Pancreas (tissue), 10 donors: ENCODE measurements at regions not wholly inside any gene's neighbourhood (a gene's known extent, or its start where the extent isn't known, plus 50 kb on each side); places are given as distances from the start of the nearest gene placed in this dataset.

Experiments
- ATAC-seq, 4 donors: fragments of 200-7000 bp; cut with Tn5 transposase; one replicate each; pipeline versions ENCODE4 v1.8.0 to v1.9.1; 2020; ENCODE audit warnings: mild to moderate bottlenecking in 4 of 4, moderate library complexity in 4 of 4
- DNase-seq, 6 donors: peaks; one replicate each; pipeline ENCODE4 v3.0.0-alpha.2; 2020
- FAIRE-seq: peaks from 2 replicates; lab custom pipeline; 2012; peaks lifted over from hg19 to GRCh38; lab: Jason Lieb, UNC
- H3K27ac ChIP-seq, 4 donors: fragments of 200-600 bp; sonication (generic); 1 replicate in 3 of 4; 2 replicates in 1 of 4; pipeline versions ENCODE4 v1.5.0 to v1.8.0; 2020
- H3K27me3 ChIP-seq, 4 donors: fragments of 200-600 bp; one replicate each; pipeline ENCODE4 v1.8.0; 2021
- H3K36me3 ChIP-seq, 3 donors: fragments of 200-600 bp; sonication (generic) in 1 of 3; one replicate each; pipeline versions ENCODE4 v1.5.0 to v1.8.0; 2020 to 2021
- H3K4me1 ChIP-seq, 3 donors: fragments of 200-600 bp; one replicate each; pipeline ENCODE4 v1.8.0; 2021
- H3K4me3 ChIP-seq, 4 donors: fragments of 200-600 bp; sonication (generic) in 2 of 4; one replicate each; pipeline versions ENCODE4 v1.5.0 to v1.8.0; 2020 to 2021
- H3K9me3 ChIP-seq, 4 donors: fragments of 200-600 bp; one replicate each; pipeline ENCODE4 v1.8.0; 2021
- WGBS, 2 donors: extraction: QIAGEN DNeasy Blood & Tissue Kit; methylation state at CpG; one replicate each; pipeline ENCODE4 v1.1.7; 2013; 5-methylcytosine and 5-hydroxymethylcytosine counted together
- intact Hi-C, 3 donors: fragments of 100-400 bp; cut with DNase I; formaldehyde crosslinking; loops; one replicate each; pipeline versions ENCODE4 v1.11.1 to v1.14.2; 2022
- TF ChIP-seq, protein P1 (sequence below), 4 donors: fragments of 200-600 bp; sonication (generic) in 3 of 4; IDR thresholded peaks; one replicate each; pipeline versions ENCODE4 v1.5.0 to v1.8.0; 2021; ENCODE audit warnings: antibody characterized with exemption in 4 of 4
- donor health status: healthy with polysubstance abuse.
- donor health status: DM: no; HTN: no; CAD: no; lungs with moderate emphysema.
- donor health status: DM: no; HTN: no; CAD: no.
- donor health status: control.
- donor health status: control.
- donor health status: Bipolar disorder and iron deficiency.
- donor health status: DM: yes; HTN: yes; CAD: no.
- donor health status: DM: no; HTN: no; CAD: no.
- donor health status: DM: no; HTN: no; CAD: no.
- donor health status: DM: yes; HTN: yes; CAD: no.

DNA sequence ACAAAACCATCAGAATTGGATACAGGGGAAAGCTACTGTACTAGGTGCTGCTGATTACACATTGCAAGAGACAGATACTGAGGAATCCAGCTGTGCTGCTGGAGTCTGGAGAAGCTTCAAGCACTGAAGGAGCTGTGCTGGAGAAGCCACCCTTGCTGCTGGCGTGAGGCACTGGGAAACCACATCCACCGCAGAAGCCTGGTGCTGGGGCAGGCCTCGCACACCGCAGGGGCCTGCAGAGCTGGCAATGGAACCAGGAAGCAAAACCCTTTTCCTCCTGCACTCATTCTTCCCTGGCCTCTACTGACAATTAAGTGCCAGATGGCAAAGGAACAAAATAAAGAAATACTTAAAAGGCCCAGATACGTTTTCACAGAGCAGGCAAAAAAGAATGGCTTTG, 94.4 kb upstream of the MSH6 start:
- no peak for DNase-seq
- Histone ChIP-seq H3K9me3 (no peaks in the 10 kb centered on the region), H3K27ac (no peak overlapping the region), H3K36me3 (no peaks in the 10 kb centered on the region), H3K4me3 (no peak overlapping the region), H3K27me3 (no peaks in the 10 kb centered on the region), H3K4me1 (no peaks in the 10 kb centered on the region)
- FAIRE-seq, result no peak
- intact Hi-C loops, result no loop called here
- TF ChIP-seq, protein P1, sequence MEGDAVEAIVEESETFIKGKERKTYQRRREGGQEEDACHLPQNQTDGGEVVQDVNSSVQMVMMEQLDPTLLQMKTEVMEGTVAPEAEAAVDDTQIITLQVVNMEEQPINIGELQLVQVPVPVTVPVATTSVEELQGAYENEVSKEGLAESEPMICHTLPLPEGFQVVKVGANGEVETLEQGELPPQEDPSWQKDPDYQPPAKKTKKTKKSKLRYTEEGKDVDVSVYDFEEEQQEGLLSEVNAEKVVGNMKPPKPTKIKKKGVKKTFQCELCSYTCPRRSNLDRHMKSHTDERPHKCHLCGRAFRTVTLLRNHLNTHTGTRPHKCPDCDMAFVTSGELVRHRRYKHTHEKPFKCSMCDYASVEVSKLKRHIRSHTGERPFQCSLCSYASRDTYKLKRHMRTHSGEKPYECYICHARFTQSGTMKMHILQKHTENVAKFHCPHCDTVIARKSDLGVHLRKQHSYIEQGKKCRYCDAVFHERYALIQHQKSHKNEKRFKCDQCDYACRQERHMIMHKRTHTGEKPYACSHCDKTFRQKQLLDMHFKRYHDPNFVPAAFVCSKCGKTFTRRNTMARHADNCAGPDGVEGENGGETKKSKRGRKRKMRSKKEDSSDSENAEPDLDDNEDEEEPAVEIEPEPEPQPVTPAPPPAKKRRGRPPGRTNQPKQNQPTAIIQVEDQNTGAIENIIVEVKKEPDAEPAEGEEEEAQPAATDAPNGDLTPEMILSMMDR (IDR thresholded peaks at IDR 0.05), result no peak
- ATAC-seq, result no peak
- WGBS, 2 donors, result 73 to 80% methylated on average over 5 of the region's 5 CpGs

DNA sequence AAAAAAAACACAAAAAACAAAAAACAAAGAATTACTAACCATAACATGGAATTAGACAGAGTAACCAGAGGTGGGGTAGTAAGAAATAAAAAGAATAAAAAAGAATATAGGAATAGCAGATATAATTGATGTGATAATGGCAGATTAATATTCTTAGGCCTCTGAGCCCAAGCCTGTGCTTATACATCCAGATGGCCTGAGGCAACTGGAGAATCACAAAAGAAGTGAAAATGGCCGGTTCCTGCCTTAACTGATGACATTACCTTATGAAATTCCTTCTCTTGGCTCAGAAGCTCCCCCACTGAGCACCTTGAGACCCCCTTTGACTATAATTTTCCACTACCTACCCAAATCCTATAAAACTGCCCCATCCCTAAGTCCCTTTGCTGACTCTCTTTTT, 95.1 kb upstream of the MSH6 start:
- no peak for ATAC-seq
- Histone ChIP-seq H3K36me3 (no peaks in the 10 kb centered on the region), H3K27me3 (no peaks in the 10 kb centered on the region), H3K4me1 (no peaks in the 10 kb centered on the region), H3K27ac (no peak overlapping the region), H3K4me3 (no peak overlapping the region), H3K9me3 (no peaks in the 10 kb centered on the region)
- intact Hi-C loops, result no loop called here
- TF ChIP-seq, protein P1 (IDR thresholded peaks at IDR 0.05), result no peak
- DNase-seq, result no peak
- 97 to 100% methylated on average over 1 of the region's 1 CpG for WGBS, 2 donors
- FAIRE-seq, result no peak

DNA sequence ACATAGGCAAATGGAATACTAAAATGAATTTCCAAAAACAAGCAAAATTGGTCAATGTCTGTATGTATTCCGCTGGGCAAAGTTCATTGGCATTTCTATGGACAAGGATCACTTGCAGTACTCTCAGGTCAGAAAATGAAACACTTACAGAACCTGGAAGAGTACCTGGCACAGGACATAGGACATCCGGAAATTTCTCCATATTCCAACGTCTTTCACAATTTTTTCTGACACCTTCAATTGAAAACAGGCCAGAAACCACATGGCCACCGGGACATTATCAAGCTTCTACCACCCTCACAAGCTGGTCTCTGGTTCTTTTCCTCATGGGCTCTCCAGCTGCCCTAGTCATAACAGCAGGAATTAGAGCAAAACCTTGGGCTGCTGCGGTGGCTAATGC, 96.9 kb upstream of the MSH6 start:
- Histone ChIP-seq H3K36me3 (no peaks in the 10 kb centered on the region), H3K4me3 (no peak overlapping the region), H3K27ac (no peak overlapping the region), H3K27me3 (no peaks in the 10 kb centered on the region), H3K9me3 (no peaks in the 10 kb centered on the region), H3K4me1 (no peaks in the 10 kb centered on the region)
- FAIRE-seq, result no peak
- no peak for ATAC-seq
- DNase-seq, result no peak
- intact Hi-C loops, result no loop called here
- TF ChIP-seq, protein P1 (IDR thresholded peaks at IDR 0.05), result no peak
- WGBS, 2 donors, result 70 to 77% methylated on average over 5 of the region's 5 CpGs

DNA sequence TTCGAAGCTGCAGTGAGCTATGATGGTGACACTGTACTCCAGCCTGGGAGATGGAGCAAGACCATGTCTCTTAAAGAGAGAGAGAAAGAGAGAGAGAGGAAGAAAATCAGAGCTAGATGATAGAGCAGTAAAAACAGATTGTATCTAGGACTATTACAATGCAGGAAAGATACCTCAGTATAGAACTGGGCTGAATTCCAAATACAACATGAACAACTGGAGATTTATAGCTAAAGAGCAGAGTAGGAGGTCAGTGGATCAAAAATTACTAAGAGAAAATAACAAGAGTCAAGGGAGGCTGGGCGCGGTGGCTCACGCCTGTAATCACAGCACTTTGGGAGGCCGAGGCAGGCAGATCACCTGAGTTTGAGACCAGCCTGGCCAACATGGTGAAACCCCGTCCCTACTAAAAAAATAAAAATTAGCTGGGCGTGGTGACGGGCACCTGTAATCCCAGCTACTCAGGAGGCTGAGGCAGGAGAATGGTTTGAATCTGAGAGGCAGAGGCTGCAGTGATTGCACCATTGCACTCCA, 100.7 kb upstream of the MSH6 start:
- Histone ChIP-seq H3K9me3 (no peaks in the 10 kb centered on the region), H3K27ac (no peak overlapping the region), H3K4me3 (no peak overlapping the region), H3K27me3 (no peaks in the 10 kb centered on the region), H3K4me1 (no peaks in the 10 kb centered on the region), H3K36me3 (no peaks in the 10 kb centered on the region)
- no peak for ATAC-seq
- DNase-seq, result no peak
- TF ChIP-seq, protein P1 (IDR thresholded peaks at IDR 0.05), result no peak
- FAIRE-seq, result no peak
- 90 to 93% methylated on average over 8 of the region's 8 CpGs for WGBS, 2 donors
- intact Hi-C loops, result no loop called here

DNA sequence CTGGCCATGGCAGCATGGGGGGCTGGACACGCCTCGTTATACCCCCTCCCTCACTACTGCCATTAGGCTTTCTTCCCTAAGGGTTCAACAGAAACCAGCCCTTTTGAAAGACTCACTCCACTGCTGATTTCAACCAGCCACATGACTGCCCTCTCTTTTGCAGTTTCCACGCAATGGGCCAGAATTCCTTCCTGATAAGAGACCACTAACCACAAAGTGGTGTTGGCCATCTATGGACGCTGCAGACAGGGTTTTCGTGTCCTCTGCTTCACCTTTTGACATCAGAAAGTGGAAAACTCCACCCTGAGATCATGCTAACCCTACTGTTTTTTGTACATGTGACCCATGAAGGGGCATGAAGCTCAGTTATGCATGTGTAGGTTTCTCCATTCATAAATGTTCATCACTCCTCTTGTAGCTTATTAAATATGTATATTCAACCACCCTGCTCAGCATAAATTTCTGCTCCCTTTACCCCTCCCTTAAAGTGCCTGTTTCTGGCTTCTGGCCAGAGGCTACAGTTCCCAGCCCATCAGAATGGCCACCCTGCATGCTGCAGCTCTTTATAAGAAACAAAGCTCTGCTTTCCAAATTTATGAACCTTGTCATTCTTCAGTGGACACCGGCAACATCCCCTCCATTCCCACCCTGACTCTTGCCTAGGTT, 105.6 kb upstream of the KCNK12 start:
- no peak for FAIRE-seq
- H3K27ac ChIP-seq, result no peak overlapping the region
- no peaks in the 10 kb centered on the region for H3K27me3 ChIP-seq
- no peak for ATAC-seq
- no peaks in the 10 kb centered on the region for H3K36me3 ChIP-seq
- intact Hi-C loops, result no loop called here
- no peak overlapping the region for H3K4me3 ChIP-seq
- no peaks in the 10 kb centered on the region for H3K9me3 ChIP-seq
- H3K4me1 ChIP-seq, result no peaks in the 10 kb centered on the region
- DNase-seq, result no peak
- TF ChIP-seq, protein P1 (IDR thresholded peaks at IDR 0.05), result no peak
- WGBS, 2 donors, result 62 to 82% methylated on average over 6 of the region's 6 CpGs
